ENCODE measurements at regions not wholly inside any gene's neighbourhood (a gene's known extent, or its start where the extent isn't known, plus 50 kb on each side); places are given as distances from the start of the nearest gene placed in this dataset.

- no peak for TF ChIP-seq REST (IDR thresholded peaks at IDR 0.05; ENCODE audit: borderline replicate concordance)
- TF ChIP-seq EZH2 (IDR thresholded peaks at IDR 0.05; ENCODE audit: borderline replicate concordance, insufficient read depth, low read length, poor library complexity, severe bottlenecking): no peak
- no peak for TF ChIP-seq EP300 (conservative IDR thresholded peaks at IDR 0.05; ENCODE audit: poor library complexity, severe bottlenecking)
- no peak for TF ChIP-seq RAD21 (conservative IDR thresholded peaks at IDR 0.05)
- no peak for TF ChIP-seq TAF1 (IDR thresholded peaks at IDR 0.05; ENCODE audit: low read depth)
- TF ChIP-seq POLR2AphosphoS5 (IDR thresholded peaks at IDR 0.05): no peak
- TF ChIP-seq MXI1 (conservative IDR thresholded peaks at IDR 0.05; ENCODE audit: poor library complexity, severe bottlenecking): no peak
- Histone ChIP-seq H3K27me3 (ENCODE audit: insufficient read depth, low read depth, low read length) (no peaks in the 10 kb centered on the region), H4K20me1 (ENCODE audit: insufficient read depth) (no peaks in the 10 kb centered on the region), H3K79me2 (replicated peaks; ENCODE audit: insufficient read depth, low read length) (no peaks in the 10 kb centered on the region), H3K9me3 (ENCODE audit: low read length) (no peaks in the 10 kb centered on the region), H2AFZ (ENCODE audit: low read depth, low read length) (no peak overlapping the region), H3K36me3 (ENCODE audit: insufficient read depth, low read length) (no peaks in the 10 kb centered on the region), H3F3A (ENCODE audit: insufficient read depth, low read length, poor library complexity, severe bottlenecking) (no peaks in the 10 kb centered on the region), H3K27ac (ENCODE audit: low read length) (no peak overlapping the region), H3K9me2 (ENCODE audit: insufficient read depth, low read length) (no peaks in the 10 kb centered on the region), H3K4me2 (ENCODE audit: low read length) (no peak overlapping the region), H3K4me3 (ENCODE audit: low read length) (no peak overlapping the region), H3K9ac (ENCODE audit: low read length) (no peak overlapping the region)
These were observed 116.2 kb downstream of the FAT3 start for GRCh38 chr11:92340839-92341238.

- H3K9ac ChIP-seq (ENCODE audit: low read length): no peak overlapping the region
- TF ChIP-seq SMC3 (conservative IDR thresholded peaks at IDR 0.05; ENCODE audit: poor library complexity): no peak
- no peak for TF ChIP-seq RAD21 (conservative IDR thresholded peaks at IDR 0.05)
- no peak for TF ChIP-seq POLR2AphosphoS5 (IDR thresholded peaks at IDR 0.05)
- TF ChIP-seq REST (IDR thresholded peaks at IDR 0.05; ENCODE audit: borderline replicate concordance): no peak
- TF ChIP-seq MXI1 (conservative IDR thresholded peaks at IDR 0.05; ENCODE audit: poor library complexity, severe bottlenecking): no peak
- no peak for TF ChIP-seq EZH2 (IDR thresholded peaks at IDR 0.05; ENCODE audit: borderline replicate concordance, insufficient read depth, low read length, poor library complexity, severe bottlenecking)
- TF ChIP-seq CTCF (IDR thresholded peaks at IDR 0.05; ENCODE audit: poor library complexity, severe bottlenecking): no peak
- no peak for TF ChIP-seq TAF1 (IDR thresholded peaks at IDR 0.05; ENCODE audit: low read depth)
- TF ChIP-seq EP300 (conservative IDR thresholded peaks at IDR 0.05; ENCODE audit: poor library complexity, severe bottlenecking): no peak
- H3K36me3 ChIP-seq (ENCODE audit: insufficient read depth, low read length): no peaks in the 10 kb centered on the region
- no peak overlapping the region for H3K4me2 ChIP-seq (ENCODE audit: low read length)
- no peak overlapping the region for H3K4me3 ChIP-seq (ENCODE audit: low read length)
- H3K27me3 ChIP-seq (ENCODE audit: insufficient read depth, low read depth, low read length): no peaks in the 10 kb centered on the region
- no peaks in the 10 kb centered on the region for H3F3A ChIP-seq (ENCODE audit: insufficient read depth, low read length, poor library complexity, severe bottlenecking)
- H2AFZ ChIP-seq (ENCODE audit: low read depth, low read length): no peak overlapping the region
- no peaks in the 10 kb centered on the region for H4K20me1 ChIP-seq (ENCODE audit: insufficient read depth)
- H3K79me2 ChIP-seq (replicated peaks; ENCODE audit: insufficient read depth, low read length): no peaks in the 10 kb centered on the region
- no peaks in the 10 kb centered on the region for H3K9me2 ChIP-seq (ENCODE audit: insufficient read depth, low read length)
- H3K9me3 ChIP-seq (ENCODE audit: low read length): no peaks in the 10 kb centered on the region
- H3K27ac ChIP-seq (ENCODE audit: low read length): no peak overlapping the region
These were observed 117.6 kb downstream of the FAT3 start for GRCh38 chr11:92342034-92342720.

All from neural cell (in vitro differentiated cells).